ENCODE measurements at regions not wholly inside any gene's neighbourhood (a gene's known extent, or its start where the extent isn't known, plus 50 kb on each side); places are given as distances from the start of the nearest gene placed in this dataset.
"Not testable (repeated sequence)": the region's sequence is repeated elsewhere in the genome, so short reads cannot be mapped to it uniquely, and the experiment has no call there.

DNA sequence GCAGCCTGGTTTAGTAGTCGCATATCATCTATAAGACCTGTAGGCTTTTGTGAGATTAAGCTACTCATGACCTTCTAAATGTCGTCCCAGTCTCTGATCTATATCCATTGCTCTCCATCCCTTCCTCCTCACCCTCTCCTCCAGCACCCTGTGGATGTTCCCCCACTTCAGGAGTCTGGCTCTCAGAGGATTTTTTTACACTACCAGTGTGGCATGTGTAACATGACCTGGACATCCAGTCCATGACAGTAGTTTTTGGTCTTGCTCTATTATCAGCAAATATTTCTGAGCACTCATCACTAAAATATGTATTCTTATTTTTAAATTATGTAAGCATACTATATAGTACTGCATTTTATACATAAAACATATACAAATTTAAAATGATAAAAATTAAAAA lies 142.1 kb downstream of the DYRK2 start (continued):
- TF ChIP-seq, protein P1, sequence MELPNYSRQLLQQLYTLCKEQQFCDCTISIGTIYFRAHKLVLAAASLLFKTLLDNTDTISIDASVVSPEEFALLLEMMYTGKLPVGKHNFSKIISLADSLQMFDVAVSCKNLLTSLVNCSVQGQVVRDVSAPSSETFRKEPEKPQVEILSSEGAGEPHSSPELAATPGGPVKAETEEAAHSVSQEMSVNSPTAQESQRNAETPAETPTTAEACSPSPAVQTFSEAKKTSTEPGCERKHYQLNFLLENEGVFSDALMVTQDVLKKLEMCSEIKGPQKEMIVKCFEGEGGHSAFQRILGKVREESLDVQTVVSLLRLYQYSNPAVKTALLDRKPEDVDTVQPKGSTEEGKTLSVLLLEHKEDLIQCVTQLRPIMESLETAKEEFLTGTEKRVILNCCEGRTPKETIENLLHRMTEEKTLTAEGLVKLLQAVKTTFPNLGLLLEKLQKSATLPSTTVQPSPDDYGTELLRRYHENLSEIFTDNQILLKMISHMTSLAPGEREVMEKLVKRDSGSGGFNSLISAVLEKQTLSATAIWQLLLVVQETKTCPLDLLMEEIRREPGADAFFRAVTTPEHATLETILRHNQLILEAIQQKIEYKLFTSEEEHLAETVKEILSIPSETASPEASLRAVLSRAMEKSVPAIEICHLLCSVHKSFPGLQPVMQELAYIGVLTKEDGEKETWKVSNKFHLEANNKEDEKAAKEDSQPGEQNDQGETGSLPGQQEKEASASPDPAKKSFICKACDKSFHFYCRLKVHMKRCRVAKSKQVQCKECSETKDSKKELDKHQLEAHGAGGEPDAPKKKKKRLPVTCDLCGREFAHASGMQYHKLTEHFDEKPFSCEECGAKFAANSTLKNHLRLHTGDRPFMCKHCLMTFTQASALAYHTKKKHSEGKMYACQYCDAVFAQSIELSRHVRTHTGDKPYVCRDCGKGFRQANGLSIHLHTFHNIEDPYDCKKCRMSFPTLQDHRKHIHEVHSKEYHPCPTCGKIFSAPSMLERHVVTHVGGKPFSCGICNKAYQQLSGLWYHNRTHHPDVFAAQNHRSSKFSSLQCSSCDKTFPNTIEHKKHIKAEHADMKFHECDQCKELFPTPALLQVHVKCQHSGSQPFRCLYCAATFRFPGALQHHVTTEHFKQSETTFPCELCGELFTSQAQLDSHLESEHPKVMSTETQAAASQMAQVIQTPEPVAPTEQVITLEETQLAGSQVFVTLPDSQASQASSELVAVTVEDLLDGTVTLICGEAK (IDR thresholded peaks at IDR 0.05), result no peak
- TF ChIP-seq, protein P1 (CRISPR knock-in tag; IDR thresholded peaks at IDR 0.05), result no peak
- no peak for TF ChIP-seq ZNF790 (CRISPR knock-in tag; IDR thresholded peaks at IDR 0.05; ENCODE audit: borderline replicate concordance)
- TF ChIP-seq, protein P2, sequence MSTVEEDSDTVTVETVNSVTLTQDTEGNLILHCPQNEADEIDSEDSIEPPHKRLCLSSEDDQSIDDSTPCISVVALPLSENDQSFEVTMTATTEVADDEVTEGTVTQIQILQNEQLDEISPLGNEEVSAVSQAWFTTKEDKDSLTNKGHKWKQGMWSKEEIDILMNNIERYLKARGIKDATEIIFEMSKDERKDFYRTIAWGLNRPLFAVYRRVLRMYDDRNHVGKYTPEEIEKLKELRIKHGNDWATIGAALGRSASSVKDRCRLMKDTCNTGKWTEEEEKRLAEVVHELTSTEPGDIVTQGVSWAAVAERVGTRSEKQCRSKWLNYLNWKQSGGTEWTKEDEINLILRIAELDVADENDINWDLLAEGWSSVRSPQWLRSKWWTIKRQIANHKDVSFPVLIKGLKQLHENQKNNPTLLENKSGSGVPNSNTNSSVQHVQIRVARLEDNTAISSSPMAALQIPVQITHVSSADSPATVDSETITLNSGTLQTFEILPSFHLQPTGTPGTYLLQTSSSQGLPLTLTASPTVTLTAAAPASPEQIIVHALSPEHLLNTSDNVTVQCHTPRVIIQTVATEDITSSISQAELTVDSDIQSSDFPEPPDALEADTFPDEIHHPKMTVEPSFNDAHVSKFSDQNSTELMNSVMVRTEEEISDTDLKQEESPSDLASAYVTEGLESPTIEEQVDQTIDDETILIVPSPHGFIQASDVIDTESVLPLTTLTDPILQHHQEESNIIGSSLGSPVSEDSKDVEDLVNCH (CRISPR knock-in tag; IDR thresholded peaks at IDR 0.05), result no peak
- TF ChIP-seq REXO4 (CRISPR knock-in tag; IDR thresholded peaks at IDR 0.05; ENCODE audit: borderline replicate concordance), result no peak
- TF ChIP-seq, protein P3, sequence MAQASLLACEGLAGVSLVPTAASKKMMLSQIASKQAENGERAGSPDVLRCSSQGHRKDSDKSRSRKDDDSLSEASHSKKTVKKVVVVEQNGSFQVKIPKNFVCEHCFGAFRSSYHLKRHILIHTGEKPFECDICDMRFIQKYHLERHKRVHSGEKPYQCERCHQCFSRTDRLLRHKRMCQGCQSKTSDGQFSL (CRISPR knock-in tag; IDR thresholded peaks at IDR 0.05), result no peak
- no peak for TF ChIP-seq BHLHE40 (IDR thresholded peaks at IDR 0.05; ENCODE audit: low read length)
- TF ChIP-seq BCL6 (CRISPR knock-in tag; IDR thresholded peaks at IDR 0.05), result no peak
- TF ChIP-seq MIER2 (CRISPR knock-in tag; IDR thresholded peaks at IDR 0.05), result no peak
- TF ChIP-seq CC2D1A (CRISPR knock-in tag; IDR thresholded peaks at IDR 0.05), result no peak
- no peak for TF ChIP-seq RELA (CRISPR knock-in tag; IDR thresholded peaks at IDR 0.05)
- TF ChIP-seq ZNF468 (CRISPR knock-in tag; IDR thresholded peaks at IDR 0.05), result no peak
- TF ChIP-seq ZKSCAN1 (IDR thresholded peaks at IDR 0.05; ENCODE audit: low read length), result no peak

DNA sequence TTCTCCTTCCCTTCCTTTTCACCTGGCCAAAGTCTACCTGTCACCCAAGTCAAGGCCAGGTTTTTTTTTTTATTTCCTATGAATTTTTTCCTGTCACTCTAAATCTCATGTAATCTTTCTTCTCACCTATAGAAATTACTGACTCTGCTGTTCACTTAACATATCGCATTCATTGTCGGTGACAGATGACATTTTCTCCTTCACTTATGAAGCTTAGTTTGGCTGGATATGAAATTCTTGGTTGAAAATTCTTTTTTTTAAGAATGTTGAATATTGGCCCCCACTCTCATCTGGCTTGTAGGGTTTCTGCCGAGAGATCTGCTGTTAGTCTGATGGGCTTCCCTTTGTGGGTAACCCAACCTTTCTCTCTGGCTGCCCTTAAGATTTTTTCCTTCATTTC lies 142.8 kb downstream of the DYRK2 start:
- DNase-seq (ENCODE audit: low spot score); H3K4me2 ChIP-seq (ENCODE audit: low read depth, low read length); H3K27ac ChIP-seq (ENCODE audit: extremely low read length, insufficient read depth, low read length); H3K9me3 ChIP-seq (ENCODE audit: low read length); BruUV-seq (replicated peaks); POLR2A ChIA-PET; FAIRE-seq; H3K4me3 ChIP-seq (replicated peaks in 1 of 3; ENCODE audit: insufficient read depth in 1 of 3, low read depth in 2 of 3, low read length in 3 of 3); H2AFZ ChIP-seq (ENCODE audit: low read length); H3K9ac ChIP-seq (ENCODE audit: insufficient read depth, low read depth, low read length); H3K79me2 ChIP-seq (ENCODE audit: insufficient read depth, low read length); intact Hi-C loops (cut with micrococcal nuclease; ENCODE audit: unreplicated experiment); H4K20me1 ChIP-seq (ENCODE audit: insufficient read depth, low read length); H3K36me3 ChIP-seq (replicated peaks in 1 of 2; ENCODE audit: control insufficient read depth in 1 of 2, insufficient read depth in 2 of 2, low read length in 2 of 2); H3K27me3 ChIP-seq (ENCODE audit: control insufficient read depth in 1 of 2, insufficient read depth in 2 of 2, low read length in 2 of 2); ATAC-seq; CTCF ChIA-PET (ENCODE audit: low intra/inter-chr PET ratio, low total read pairs); H3K4me1 ChIP-seq (ENCODE audit: insufficient read depth, low read length); in situ Hi-C loops (cut with HindIII; ENCODE audit: extremely low pct_ligation_motif_present, low pct_unique_long_range_greater_than_20kb): not testable (repeated sequence)
- 61% methylated on average over 3 of the region's 3 CpGs for WGBS (ENCODE audit: low lambda C conversion rate)
